ENCODE measurements at regions not wholly inside any gene's neighbourhood (a gene's known extent, or its start where the extent isn't known, plus 50 kb on each side); places are given as distances from the start of the nearest gene placed in this dataset.

GRCh38 chr9:96048104-96048955 lies 172.8 kb downstream of the ERCC6L2 start:
- 35 to 53% methylated on average over 2 to 24 of the region's 24 CpGs for WGBS, 2 experiments (ENCODE audit: insufficient coverage in 1 of 2, insufficient read length in 1 of 2)
- H3K27me3 Mint-ChIP-seq (ENCODE audit: insufficient read depth), result peaks cover 17% of the 10 kb centered on the region
- H3K4me3 Mint-ChIP-seq, result no peak overlapping the region
- no peak overlapping the region for H3K27ac Mint-ChIP-seq
- H3K36me3 ChIP-seq (ENCODE audit: control insufficient read depth, insufficient read depth, low read length), result no peaks in the 10 kb centered on the region
- peak; percentile 67 for DNase-seq
- H3K9me3 ChIP-seq (ENCODE audit: control insufficient read depth, low read length), result no peaks in the 10 kb centered on the region
- no peaks in the 10 kb centered on the region for H3K36me3 Mint-ChIP-seq (ENCODE audit: low read depth)
- peaks cover 2% of the 10 kb centered on the region for H3K9me3 Mint-ChIP-seq
- H3K27ac ChIP-seq (ENCODE audit: low read depth, low read length), result peak overlapping the region; percentile 88
- peaks cover 6% of the 10 kb centered on the region for H3K4me1 Mint-ChIP-seq
- TF ChIP-seq CTCF (conservative IDR thresholded peaks at IDR 0.05), result no peak
- no peaks in the 10 kb centered on the region for H3K27me3 ChIP-seq (ENCODE audit: control insufficient read depth, insufficient read depth, low read length, poor library complexity, severe bottlenecking)
- H3K4me3 ChIP-seq (ENCODE audit: low read length), result no peak overlapping the region
- no peak overlapping the region for H3K9ac ChIP-seq (ENCODE audit: extremely low read depth, low read length, poor library complexity, severe bottlenecking)
- H3K4me1 ChIP-seq (ENCODE audit: control insufficient read depth, insufficient read depth, low read length), result peaks cover 4% of the 10 kb centered on the region

- Mint-ChIP-seq H3K27ac (no peak overlapping the region), H3K36me3 (ENCODE audit: low read depth) (no peaks in the 10 kb centered on the region), H3K27me3 (ENCODE audit: insufficient read depth) (peaks cover 17% of the 10 kb centered on the region), H3K4me3 (no peak overlapping the region), H3K4me1 (peaks cover 6% of the 10 kb centered on the region), H3K9me3 (peaks cover 2% of the 10 kb centered on the region)
- TF ChIP-seq CTCF (conservative IDR thresholded peaks at IDR 0.05), result no peak
- Histone ChIP-seq H3K27me3 (ENCODE audit: control insufficient read depth, insufficient read depth, low read length, poor library complexity, severe bottlenecking) (no peaks in the 10 kb centered on the region), H3K9ac (ENCODE audit: extremely low read depth, low read length, poor library complexity, severe bottlenecking) (no peak overlapping the region), H3K4me1 (ENCODE audit: control insufficient read depth, insufficient read depth, low read length) (peaks cover 4% of the 10 kb centered on the region), H3K9me3 (ENCODE audit: control insufficient read depth, low read length) (no peaks in the 10 kb centered on the region), H3K27ac (ENCODE audit: low read depth, low read length) (peak overlapping the region; percentile 88), H3K4me3 (ENCODE audit: low read length) (no peak overlapping the region), H3K36me3 (ENCODE audit: control insufficient read depth, insufficient read depth, low read length) (no peaks in the 10 kb centered on the region)
- 35 to 81% methylated on average over 4 to 10 of the region's 10 CpGs for WGBS, 2 experiments (ENCODE audit: insufficient coverage in 1 of 2, insufficient read length in 1 of 2)
- DNase-seq, result no peak
These were observed 172.2 kb downstream of the ERCC6L2 start for GRCh38 chr9:96047741-96048103.

GRCh38 chr9:96047116-96047639 lies 171.7 kb downstream of the ERCC6L2 start:
- peaks cover 14% of the 10 kb centered on the region for H3K27me3 Mint-ChIP-seq (ENCODE audit: insufficient read depth)

More at GRCh38 chr9:96047116-96047639, 171.7 kb downstream of the ERCC6L2 start:
- Histone ChIP-seq H3K4me1 (ENCODE audit: control insufficient read depth, insufficient read depth, low read length) (peaks cover 4% of the 10 kb centered on the region), H3K27ac (ENCODE audit: low read depth, low read length) (no peak overlapping the region), H3K4me3 (ENCODE audit: low read length) (no peak overlapping the region), H3K36me3 (ENCODE audit: control insufficient read depth, insufficient read depth, low read length) (no peaks in the 10 kb centered on the region), H3K9ac (ENCODE audit: extremely low read depth, low read length, poor library complexity, severe bottlenecking) (no peak overlapping the region), H3K9me3 (ENCODE audit: control insufficient read depth, low read length) (no peaks in the 10 kb centered on the region), H3K27me3 (ENCODE audit: control insufficient read depth, insufficient read depth, low read length, poor library complexity, severe bottlenecking) (no peaks in the 10 kb centered on the region)
- Mint-ChIP-seq H3K27ac (no peak overlapping the region), H3K36me3 (ENCODE audit: low read depth) (no peaks in the 10 kb centered on the region), H3K4me3 (no peak overlapping the region), H3K9me3 (peaks cover 2% of the 10 kb centered on the region), H3K4me1 (peaks cover 6% of the 10 kb centered on the region)
- no peak for TF ChIP-seq CTCF (conservative IDR thresholded peaks at IDR 0.05)
- no peak for DNase-seq
- 90 to 92% methylated on average over 10 to 16 of the region's 16 CpGs for WGBS, 2 experiments (ENCODE audit: insufficient coverage in 1 of 2, insufficient read length in 1 of 2)

Measured in endodermal cell (in vitro differentiated cells).